VCaP (cell line): ENCODE measurements at regions not wholly inside any gene's neighbourhood (a gene's known extent, or its start where the extent isn't known, plus 50 kb on each side); places are given as distances from the start of the nearest gene placed in this dataset.

Experiments used
- H3K27ac ChIP-seq: fragments of 450-650 bp; 2 replicates; pipeline ENCODE4 v1.5.1; 2017
- TF ChIP-seq, protein P1 (sequence below): fragments of 450-650 bp; conservative IDR thresholded peaks from 2 replicates; pipeline ENCODE4 v1.5.1; 2017; ENCODE audit warnings: mild to moderate bottlenecking, moderate library complexity

- TF ChIP-seq, protein P1, sequence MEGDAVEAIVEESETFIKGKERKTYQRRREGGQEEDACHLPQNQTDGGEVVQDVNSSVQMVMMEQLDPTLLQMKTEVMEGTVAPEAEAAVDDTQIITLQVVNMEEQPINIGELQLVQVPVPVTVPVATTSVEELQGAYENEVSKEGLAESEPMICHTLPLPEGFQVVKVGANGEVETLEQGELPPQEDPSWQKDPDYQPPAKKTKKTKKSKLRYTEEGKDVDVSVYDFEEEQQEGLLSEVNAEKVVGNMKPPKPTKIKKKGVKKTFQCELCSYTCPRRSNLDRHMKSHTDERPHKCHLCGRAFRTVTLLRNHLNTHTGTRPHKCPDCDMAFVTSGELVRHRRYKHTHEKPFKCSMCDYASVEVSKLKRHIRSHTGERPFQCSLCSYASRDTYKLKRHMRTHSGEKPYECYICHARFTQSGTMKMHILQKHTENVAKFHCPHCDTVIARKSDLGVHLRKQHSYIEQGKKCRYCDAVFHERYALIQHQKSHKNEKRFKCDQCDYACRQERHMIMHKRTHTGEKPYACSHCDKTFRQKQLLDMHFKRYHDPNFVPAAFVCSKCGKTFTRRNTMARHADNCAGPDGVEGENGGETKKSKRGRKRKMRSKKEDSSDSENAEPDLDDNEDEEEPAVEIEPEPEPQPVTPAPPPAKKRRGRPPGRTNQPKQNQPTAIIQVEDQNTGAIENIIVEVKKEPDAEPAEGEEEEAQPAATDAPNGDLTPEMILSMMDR = no peak
- H3K27ac ChIP-seq = no peak overlapping the region
Observed at GRCh38 chr5:61623401-61624069, 291.5 kb downstream of the ZSWIM6 start.

DNA sequence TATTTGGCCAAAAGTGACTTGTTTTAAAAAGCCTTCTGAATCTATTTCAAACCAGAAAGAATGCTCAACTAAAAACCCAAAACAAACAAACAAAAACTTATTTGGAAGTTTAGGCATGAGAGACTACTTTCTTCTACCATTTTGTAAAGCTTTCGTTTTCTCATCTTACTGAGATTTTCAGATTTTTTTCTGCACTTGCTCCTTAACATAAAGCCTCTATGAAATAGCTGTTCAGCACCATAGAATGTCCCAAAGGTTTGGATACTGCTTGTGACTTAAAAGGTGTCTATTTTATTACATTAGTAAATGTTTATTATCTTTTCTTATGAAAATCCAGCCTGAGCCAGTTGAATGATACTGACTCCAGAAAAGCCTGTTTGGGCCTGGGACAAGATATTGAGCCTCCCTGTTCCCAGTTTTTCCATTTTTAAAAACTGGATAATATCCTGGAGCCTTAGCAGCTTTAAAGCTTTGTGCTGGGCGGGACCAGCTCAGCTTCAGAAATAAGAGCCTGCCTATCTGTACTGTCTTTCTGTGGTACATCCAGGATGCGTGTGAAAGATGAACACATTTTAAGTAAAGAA is 292.6 kb downstream of the ZSWIM6 start:
- H3K27ac ChIP-seq = no peak overlapping the region

DNA sequence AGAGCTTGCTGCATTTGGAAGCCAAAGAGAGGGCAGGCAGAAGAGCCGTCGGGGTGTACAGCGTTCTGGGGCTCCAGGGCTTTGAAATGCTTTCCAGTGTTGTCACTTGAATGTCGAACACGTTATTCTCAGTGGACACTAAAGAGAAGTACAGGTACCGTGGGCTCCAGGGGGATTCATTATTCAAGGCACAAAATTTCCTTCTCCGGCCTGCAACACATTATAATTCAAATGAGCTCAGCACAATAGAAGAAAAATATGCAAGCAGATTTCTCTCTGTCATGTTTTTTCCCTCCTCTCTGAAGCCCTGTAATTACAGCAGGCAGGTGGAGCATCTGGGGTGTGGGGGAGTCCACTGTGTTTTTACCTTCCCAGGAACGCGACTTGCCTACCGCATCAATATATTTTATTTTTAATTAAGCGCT is 293.1 kb downstream of the ZSWIM6 start:
- TF ChIP-seq, protein P1 = no peak
- H3K27ac ChIP-seq = no peak overlapping the region

More for the DNA sequence above, 292.6 kb downstream of the ZSWIM6 start:
- TF ChIP-seq, protein P1 = no peak

DNA sequence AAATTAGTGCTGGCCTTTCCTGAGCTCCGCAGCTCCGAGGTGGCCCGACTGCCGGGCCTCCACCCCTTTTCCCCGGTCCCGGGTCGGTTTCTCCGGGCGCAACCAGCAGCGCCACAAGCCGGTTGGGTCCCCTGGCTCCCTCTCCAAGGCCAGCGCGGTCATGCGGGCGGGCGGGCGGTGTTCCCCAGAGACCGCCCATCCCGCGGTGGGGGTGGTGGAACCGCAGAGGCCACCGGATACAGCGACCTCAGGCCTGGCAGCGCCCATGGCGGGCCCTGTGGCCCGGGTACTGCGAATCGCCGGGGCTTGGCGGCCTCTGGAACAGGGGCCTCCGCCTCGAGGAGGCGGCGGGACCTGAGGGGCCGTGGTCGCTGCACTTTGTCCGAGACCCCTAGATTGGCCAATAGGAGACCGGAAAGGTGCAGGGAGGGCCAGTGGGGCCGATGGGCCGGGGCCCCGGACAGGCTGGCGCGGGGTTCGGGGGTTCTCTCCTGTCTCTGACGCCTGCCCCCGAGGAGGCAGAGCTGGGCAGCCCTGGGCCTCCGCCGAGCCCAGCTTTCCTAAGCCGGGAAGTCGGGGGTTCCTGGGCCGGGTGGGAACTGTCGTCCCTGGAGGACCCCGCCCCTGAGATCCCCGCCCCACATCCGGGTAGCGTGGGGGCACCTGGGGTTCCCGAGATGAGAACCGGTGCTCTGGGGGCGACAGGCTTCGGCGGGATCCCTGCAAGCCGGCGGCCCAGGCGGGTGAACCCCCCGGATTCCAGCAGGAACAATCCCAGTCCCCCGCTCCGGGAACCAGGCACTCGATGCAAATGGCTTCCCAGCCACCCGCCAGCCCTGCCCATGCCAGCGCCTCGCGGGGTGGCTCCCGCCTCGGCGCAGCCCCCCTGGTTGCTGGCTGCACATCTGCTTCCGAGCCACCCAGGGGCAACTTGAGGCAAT is 293.9 kb downstream of the ZSWIM6 start:
- H3K27ac ChIP-seq = no peak overlapping the region
- TF ChIP-seq, protein P1 = no peak

DNA sequence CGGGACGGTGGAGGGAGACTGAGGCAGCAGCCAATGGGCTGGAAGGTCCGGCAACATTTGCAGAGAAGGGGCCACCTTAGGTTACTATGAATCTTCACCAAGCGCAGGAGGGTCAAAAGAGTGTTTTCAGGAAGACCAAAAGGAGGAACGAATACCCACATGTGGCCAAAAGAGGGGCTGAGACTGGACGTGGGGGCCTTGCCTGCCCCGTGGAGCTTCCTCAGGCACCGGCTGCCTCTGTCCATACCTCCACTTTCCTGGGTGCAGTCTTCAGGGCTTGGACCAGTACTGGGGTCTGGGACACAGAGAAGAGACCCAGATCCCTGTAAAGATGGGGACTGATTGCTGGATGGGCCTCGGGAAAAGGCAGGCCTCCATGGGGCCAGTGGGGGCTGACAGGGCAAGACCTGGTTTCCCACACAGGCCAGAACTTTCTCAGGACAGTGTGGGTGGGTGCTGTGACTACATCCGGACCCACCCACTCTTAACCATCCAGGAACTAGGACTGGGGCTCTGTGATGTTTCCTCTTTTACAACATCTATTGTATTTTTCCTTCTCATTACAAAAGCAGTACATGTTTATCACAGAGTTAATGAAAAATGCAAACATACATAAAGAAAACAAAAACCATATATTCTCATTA is 294.7 kb downstream of the ZSWIM6 start:
- no peak overlapping the region for H3K27ac ChIP-seq
- TF ChIP-seq, protein P1 = no peak

DNA sequence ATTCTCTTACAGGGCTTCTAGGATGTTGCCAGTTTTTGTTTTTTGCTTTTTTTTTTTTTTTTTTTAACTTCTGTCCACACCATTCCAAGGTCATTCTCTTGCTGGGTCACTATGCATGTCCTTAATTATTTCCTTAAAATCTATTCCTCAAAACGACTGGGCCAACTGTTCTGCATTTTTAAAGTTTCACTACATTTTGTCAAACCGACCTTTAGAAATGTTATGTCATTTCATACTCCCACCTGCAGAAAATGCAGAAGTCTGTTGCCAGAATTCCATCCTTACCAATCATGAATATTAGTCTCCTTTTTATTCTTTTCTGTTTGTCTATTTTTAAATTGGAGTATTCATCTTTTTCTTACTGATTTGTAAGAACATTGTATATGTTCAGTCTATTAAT is 295.5 kb downstream of the ZSWIM6 start:
- TF ChIP-seq, protein P1 = no peak
- no peak overlapping the region for H3K27ac ChIP-seq

- TF ChIP-seq, protein P1 = no peak
- H3K27ac ChIP-seq = no peak overlapping the region
Observed at GRCh38 chr5:61630908-61631307, 298.9 kb downstream of the ZSWIM6 start.
